ENCODE measurements at regions not wholly inside any gene's neighbourhood (a gene's known extent, or its start where the extent isn't known, plus 50 kb on each side); places are given as distances from the start of the nearest gene placed in this dataset.
"Not testable (repeated sequence)": the region's sequence is repeated elsewhere in the genome, so short reads cannot be mapped to it uniquely, and the experiment has no call there.

- in situ Hi-C loops (cut with HindIII; ENCODE audit: low sequenced_read_pairs), result no loop called here
Measured at GRCh38 chr18:64752707-64753106, 603.8 kb upstream of the LINC00305 start.

DNA sequence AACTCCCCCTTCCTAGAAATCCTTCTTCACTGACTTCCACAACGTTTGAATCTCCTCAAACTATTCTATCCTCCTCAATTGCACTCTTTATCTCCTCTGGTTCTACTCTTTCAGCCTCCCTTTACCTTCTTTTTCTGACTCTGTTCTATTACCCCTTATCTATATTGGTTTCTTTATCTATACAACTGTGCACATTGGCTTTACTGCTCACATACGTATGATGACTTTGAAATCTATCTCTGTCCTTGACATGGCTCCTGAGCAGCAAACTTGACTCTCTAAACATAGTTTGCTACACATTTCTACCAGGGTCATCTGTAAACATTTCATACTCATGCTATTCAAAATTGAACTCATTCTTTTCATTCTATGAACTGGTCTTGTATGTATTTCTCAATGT, 601.0 kb upstream of the LINC00305 start:
- in situ Hi-C loops (cut with HindIII; ENCODE audit: low sequenced_read_pairs), result no loop called here

- in situ Hi-C loops (cut with HindIII; ENCODE audit: low sequenced_read_pairs), result no loop called here
Measured at GRCh38 chr18:64747803-64748202, 598.9 kb upstream of the LINC00305 start.

DNA sequence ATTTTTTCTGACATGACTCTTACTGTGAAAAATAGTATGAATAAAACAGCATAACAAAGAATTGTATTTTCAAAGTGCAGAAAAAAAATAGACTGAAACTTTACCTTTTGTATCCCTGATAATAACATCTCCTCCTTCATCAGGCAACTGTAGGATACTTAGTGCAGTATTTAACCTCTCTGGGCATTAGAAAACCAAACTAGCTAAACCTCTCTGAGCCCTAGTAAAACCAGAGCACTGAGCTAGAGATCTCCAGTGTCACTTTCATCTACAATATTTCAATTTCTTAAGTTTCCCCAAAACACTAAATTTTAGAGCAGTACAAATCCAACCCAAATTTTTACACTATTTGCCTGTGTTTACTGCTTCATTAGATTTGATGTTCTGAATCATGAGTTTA, 594.0 kb upstream of the LINC00305 start:
- in situ Hi-C loops (cut with HindIII; ENCODE audit: low sequenced_read_pairs), result no loop called here

DNA sequence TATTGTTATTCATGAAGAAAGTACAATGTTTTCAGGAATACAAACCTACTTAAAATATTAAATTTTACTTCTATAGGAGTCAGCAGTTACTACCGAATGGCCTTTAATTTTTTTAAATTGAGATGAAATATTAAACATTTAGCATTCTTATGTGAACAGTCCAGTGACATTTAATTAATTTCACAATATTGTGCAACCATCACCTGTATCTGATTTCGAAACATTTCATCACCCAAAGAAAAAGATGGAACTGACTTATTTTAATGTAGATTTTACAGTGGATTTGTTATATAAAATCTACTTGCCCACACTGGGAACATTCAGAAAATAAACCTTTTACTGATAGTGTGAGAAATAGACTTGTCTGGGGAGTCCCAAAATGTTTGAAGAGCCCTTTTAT, 585.2 kb upstream of the LINC00305 start:
- in situ Hi-C loops (cut with HindIII; ENCODE audit: low sequenced_read_pairs), result no loop called here

DNA sequence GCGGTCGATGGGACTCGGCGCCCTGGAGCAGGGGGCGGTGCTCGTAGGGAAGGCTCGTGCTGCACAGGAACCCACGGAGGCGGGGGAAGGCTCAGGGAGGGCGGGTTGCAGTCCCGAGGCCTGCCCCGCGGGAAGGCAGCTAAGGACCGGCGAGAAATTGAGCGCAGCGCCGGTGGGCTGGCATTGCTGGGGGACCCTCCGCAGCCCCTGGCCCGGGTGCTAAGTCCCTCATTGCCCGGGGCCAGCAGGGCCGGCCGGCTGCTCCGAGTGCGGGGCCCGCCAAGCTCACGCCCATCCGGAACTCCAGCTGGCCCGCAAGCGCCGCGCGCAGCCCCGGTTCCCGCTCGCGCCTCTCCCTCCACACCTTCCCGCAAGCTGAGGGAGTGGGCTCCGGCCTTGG, 576.8 kb upstream of the LINC00305 start:
- in situ Hi-C loops (cut with HindIII; ENCODE audit: low sequenced_read_pairs), result not testable (repeated sequence)

GRCh38 chr18:64720781-64721464, 572.0 kb upstream of the LINC00305 start:
- in situ Hi-C loops (cut with HindIII; ENCODE audit: low sequenced_read_pairs), result no loop called here

- in situ Hi-C loops (cut with HindIII; ENCODE audit: low sequenced_read_pairs), result no loop called here
Measured at GRCh38 chr18:64718808-64719207, 569.9 kb upstream of the LINC00305 start.

GRCh38 chr18:64717026-64717425, 568.1 kb upstream of the LINC00305 start:
- in situ Hi-C loops (cut with HindIII; ENCODE audit: low sequenced_read_pairs), result no loop called here

GRCh38 chr18:64714086-64714485, 565.2 kb upstream of the LINC00305 start:
- in situ Hi-C loops (cut with HindIII; ENCODE audit: low sequenced_read_pairs), result no loop called here

GRCh38 chr18:64713284-64713683, 564.4 kb upstream of the LINC00305 start:
- in situ Hi-C loops (cut with HindIII; ENCODE audit: low sequenced_read_pairs), result no loop called here

GRCh38 chr18:64712035-64712434, 563.1 kb upstream of the LINC00305 start:
- in situ Hi-C loops (cut with HindIII; ENCODE audit: low sequenced_read_pairs), result no loop called here

GRCh38 chr18:64710105-64710861, 561.4 kb upstream of the LINC00305 start:
- in situ Hi-C loops (cut with HindIII; ENCODE audit: low sequenced_read_pairs), result no loop called here

DNA sequence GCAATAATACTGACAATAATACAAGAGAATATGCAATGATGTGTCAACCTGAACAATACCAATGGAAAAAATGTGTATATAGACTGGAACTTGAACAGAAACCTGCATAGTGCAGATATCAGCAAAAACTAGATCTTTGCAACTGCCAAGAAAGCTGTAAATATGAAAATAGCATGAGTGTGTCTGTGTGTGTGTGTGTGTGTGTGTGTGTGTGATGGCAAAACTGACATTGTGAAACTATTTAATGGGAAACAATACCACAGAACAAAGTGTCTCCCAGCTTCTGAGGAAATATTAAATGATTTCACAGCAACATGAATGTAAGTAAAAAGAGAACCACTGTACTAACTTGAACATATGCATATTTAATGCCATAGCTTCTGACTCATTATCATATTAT, 558.2 kb upstream of the LINC00305 start:
- in situ Hi-C loops (cut with HindIII; ENCODE audit: low sequenced_read_pairs), result no loop called here

DNA sequence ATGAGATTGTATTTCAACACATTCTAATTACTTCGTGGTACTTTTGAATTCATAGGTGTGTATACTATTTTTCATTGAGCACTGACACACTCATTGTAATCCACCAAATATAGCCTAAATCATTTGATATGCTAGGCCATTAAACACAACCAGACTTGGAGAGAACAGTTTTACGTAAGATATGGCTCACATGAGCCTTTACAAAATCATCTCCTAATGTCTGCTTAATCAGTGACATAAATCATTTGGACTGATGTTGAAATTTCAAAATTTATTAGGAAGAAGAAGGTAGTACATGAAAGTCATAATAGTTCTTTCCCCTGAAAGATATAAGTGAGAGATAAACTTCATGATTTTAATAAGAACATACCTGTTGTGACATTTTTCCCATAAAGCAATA, 550.2 kb upstream of the LINC00305 start:
- in situ Hi-C loops (cut with HindIII; ENCODE audit: low sequenced_read_pairs), result no loop called here

GRCh38 chr18:64695851-64696553, 547.1 kb upstream of the LINC00305 start:
- in situ Hi-C loops (cut with HindIII; ENCODE audit: low sequenced_read_pairs), result no loop called here

DNA sequence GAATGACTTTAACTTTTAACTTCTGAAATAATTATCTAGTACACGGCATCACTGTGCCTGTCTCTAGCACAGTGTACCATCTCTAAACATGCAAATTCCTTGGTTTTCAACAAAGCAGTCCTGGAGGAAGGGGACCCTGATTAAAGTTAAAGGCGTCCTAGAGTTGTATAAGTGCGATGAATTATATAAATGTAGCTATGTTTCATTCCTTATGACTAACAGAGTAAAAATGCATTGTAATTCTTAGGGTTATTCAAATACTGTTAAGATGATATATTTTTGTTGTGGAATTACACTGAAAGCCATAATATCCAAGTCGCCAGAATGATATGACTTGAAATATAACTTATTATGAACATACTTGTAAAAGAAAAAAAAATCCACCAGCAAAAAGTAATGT, 544.9 kb upstream of the LINC00305 start:
- in situ Hi-C loops (cut with HindIII; ENCODE audit: low sequenced_read_pairs), result no loop called here

- in situ Hi-C loops (cut with HindIII; ENCODE audit: low sequenced_read_pairs), result no loop called here
Measured at GRCh38 chr18:64692826-64693225, 543.9 kb upstream of the LINC00305 start.

- in situ Hi-C loops (cut with HindIII; ENCODE audit: low sequenced_read_pairs), result loop anchor here (5.0 kb wide), 1 partner anchor 57 kb away; no protein-coding TSS in a partner anchor
Measured at GRCh38 chr18:64679121-64679520, 530.2 kb upstream of the LINC00305 start.

- in situ Hi-C loops (cut with HindIII; ENCODE audit: low sequenced_read_pairs), result loop anchor here (5.0 kb wide), 1 partner anchor 56 kb away; no protein-coding TSS in a partner anchor
Measured at GRCh38 chr18:64678048-64678447, 529.2 kb upstream of the LINC00305 start.

GRCh38 chr18:64674694-64675093, 525.8 kb upstream of the LINC00305 start:
- in situ Hi-C loops (cut with HindIII; ENCODE audit: low sequenced_read_pairs), result loop anchor here (5.0 kb wide), 1 partner anchor 52 kb away; no protein-coding TSS in a partner anchor

DNA sequence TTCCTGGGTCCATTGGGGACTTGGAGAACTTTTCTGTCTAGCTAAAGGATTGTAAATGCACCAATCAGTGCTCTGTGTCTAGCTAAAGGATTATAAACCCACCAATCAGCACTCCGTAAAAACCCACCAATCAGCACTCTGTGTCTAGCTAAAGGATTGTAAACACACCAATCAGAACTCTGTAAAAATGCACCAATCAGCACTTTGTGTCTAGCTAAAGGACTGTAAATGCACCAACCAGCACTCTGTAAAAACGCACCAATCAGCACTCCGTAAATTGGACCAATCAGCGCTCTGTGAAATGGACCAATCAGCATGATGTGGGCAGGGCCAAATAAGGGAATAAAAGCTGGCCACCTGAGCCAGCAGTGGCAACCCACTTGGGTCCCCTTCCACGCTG, 522.4 kb upstream of the LINC00305 start:
- in situ Hi-C loops (cut with HindIII; ENCODE audit: low sequenced_read_pairs), result not testable (repeated sequence)

All from endothelial cell of hepatic sinusoid (primary cell).